GM21825 (cell line): ENCODE measurements at regions not wholly inside any gene's neighbourhood (a gene's known extent, or its start where the extent isn't known, plus 50 kb on each side); places are given as distances from the start of the nearest gene placed in this dataset.
"Not testable (repeated sequence)": the region's sequence is repeated elsewhere in the genome, so short reads cannot be mapped to it uniquely, and the experiment has no call there.

Experiments used
- ATAC-seq: cut with Tn5 transposase; IDR thresholded peaks from one replicate; pipeline ENCODE4 v1.9.1; 2021; ENCODE audit warnings: mild to moderate bottlenecking, moderate library complexity; ENCODE audit not compliant: unreplicated experiment

DNA sequence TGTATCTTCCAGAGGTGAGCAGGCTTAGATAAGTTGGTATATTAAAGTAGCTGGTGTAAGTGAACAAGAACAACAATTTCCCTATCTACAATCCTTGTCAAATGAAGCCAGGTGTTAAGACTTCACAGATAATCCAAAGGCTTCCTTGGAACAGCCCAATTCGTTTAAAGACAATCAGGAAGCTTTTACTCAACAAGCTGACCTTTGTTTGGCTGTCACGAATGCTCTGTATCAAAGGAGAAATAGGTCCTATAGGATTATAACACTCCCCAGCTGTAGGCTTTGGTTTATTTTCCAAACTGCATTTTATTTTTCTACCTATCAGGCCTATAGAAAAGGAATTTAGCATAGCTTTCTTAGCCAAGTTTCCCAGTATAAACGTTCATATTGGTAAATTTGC is 766.5 kb upstream of the GOT2 start:
- ATAC-seq: no peak

DNA sequence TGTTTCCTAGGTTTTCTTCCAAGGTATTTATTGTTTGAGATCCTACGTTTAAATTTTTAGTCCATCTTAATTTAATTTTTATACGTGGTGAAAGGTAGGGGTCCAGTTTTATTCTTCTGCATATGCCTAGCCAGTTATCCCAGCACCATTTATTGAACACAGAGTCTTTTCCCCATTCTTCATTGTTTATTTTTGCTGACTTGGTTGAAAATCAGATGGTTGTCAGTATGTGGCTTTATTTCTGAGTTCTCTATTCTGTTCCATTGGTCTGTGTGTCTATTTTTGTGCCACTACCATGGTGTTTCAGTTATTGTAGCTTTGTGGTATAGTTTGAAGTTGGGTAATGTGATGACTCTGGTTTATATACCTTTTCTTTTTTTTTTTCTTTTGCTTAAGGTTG is 753.0 kb upstream of the GOT2 start:
- no peak for ATAC-seq

DNA sequence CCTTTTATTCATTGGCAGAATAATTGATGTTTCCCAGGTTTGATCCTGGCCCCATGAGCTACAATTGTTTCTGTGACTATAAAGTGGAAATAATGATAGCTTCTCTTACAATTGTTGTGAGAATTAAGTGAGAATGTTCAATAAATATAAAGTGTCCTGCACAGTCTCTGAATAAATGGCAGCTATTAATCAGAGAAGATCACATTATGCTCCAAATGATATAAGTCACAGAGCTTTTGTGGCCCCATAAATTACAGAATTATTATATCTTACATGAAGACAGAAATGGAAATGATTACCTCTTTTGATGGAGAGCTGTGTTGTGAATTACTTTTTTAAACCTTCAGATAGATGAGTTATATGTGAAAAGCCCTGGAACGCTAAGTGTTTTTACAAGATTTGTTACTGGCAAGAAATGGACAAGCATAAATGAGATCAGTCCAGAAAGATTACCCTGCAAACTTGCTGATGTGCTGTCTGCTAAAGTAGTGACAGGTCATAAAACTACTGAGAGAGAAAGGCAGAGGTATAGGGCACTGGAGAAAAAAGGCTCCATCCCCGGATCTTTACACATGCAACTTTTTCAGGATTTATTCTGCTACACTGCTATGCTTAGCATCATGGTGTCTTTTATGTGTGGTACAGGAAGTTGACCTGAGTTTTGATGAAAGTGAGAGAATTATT is 750.9 kb upstream of the GOT2 start:
- ATAC-seq: no peak

DNA sequence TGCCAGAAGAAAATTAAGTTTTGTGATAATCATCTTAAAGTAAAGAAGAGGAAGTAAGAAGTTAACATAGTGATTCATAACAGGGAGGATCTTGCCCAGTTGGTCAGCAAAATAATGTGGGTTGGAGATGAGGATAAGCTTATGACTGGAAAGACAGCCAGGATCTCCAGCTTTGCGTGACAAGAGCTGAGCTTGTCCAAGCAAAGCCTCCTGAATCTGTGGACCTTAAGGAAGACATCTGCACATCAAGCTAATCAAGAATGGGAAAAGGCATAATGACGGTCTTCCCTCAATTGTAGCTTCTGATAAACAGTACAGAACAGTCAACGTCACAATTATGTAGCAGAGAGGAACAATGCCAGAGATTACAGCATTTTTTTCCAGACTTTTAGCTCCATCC is 744.7 kb upstream of the GOT2 start:
- no peak for ATAC-seq

DNA sequence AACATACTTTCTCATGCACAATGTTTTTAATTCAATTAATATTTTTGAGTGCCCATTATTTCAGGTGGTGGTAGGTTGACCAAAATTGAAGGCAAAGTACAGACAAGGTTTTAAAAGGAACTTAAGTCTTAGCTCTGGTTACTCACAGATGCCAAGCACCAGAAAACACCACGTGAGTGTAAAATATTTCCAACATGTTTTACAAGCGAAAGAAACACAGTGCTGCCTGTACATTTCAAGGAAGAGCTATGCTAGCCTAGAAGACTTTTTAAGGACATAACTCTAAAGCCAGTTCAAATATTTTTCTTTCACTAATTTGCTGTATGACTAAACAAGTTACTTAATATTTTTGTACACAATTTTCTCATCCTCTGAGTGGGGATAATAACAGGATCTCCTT is 736.4 kb upstream of the GOT2 start:
- ATAC-seq: no peak

DNA sequence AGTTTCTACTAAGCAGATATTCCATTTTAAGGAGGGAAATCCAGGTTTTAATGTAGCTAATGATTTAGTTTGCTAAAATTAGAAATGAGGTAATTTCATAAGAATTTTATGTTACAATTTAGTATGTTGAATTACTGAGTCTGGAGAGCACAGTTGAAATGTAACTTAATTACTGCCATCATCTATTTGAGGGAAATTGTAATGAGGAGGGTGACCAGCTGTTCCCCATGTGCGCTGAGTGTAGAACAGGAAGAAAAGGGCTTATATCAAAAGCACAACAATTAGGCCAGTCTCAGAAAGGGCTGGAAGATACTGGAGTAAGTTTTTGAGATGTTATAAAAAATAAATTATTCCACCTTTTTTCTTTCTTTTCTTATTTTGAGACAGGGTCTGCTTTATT is 735.1 kb upstream of the GOT2 start:
- ATAC-seq: no peak

DNA sequence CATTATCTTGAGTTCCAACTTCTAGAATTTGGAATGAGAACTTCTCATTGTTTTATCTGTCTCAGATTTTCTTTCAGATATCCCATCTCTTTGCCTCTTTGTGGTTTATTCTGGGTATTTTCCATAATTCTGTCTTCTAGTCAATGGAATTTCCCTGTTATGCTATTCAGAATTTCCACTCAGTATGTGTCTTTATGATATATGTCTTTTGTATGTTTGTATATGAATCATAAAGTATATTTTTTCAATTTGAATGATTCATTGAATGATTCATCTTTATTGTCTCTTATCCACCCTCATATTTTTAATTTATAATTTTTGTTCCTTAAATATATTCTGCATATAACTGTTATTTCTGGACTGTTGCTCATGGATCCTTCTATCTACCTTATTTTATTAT is 729.7 kb upstream of the GOT2 start:
- ATAC-seq: no peak

DNA sequence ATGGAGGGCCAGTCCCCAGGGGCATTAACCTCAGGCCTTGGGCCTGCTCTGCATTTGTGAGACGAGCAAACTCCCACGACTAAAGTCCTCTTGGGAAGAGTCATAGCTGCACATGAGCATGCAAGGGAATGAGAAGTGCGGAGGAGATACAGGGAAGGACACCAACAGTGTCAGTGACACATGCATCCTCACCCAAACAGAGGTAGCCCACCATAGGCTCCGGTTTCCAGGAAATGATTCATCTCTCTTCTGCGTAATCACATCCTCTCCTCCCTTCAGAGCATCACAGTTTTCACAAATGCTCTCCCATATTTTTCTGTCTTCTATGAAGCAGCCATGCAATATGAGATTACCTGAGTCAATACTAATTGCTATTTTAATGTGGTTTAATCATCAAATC is 725.7 kb upstream of the GOT2 start:
- no peak for ATAC-seq

DNA sequence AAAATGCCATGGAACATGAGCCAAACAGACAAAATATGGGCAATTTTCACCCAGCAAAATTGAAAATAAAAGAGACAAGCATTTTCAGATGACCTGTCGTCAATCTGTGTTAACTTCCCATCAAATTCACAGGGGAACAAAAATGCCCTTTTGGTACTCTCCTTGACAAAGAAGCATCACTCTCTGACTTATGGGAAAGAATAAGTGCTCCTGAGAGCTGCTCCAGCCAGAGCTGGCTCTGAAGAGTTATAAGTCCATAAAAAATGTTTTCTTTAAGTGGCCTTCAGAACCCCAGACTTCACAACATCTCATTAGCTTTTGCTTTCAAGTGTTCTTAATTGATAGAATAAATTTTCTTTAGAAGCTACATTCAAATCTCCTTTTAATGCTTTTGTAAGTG is 721.4 kb upstream of the GOT2 start:
- ATAC-seq: no peak

DNA sequence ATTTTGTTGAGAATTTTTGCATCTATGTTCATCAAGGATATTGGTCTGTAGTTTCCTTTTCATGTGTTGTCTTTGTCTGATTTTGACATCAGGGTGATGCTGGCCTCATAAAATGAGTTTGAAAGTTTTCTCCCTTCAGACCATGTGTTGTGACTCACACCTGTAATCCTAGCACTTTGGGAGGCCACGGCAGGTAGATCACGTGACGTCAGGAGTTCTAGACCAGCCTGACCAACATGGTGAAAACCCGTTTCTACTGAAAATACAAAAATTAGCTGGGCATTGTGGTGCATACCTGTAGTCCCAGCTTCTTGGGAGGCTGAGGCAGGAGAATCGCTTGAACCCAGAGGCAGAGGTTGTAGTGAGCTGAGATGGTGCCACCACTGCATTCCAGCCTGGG is 716.4 kb upstream of the GOT2 start:
- ATAC-seq: not testable (repeated sequence)

DNA sequence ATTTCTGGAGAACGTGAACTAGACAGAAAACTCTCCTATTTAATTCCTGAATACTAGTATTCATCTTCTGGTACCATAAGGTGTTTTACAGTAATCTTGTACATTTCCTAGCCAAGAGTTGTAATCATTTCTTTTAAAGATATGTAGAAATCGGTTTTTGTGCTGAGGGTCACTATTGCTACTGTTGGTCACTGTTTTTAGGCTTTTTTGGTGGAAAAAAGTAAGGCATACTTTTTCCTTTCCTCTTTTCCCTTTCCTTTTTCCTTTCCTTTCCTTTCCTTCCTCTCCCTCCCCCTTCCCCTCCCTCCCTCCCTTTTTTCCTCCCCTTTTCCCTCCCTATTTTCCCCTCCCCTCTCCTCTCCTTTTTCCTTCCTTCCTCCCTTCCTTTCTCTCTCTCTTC is 706.4 kb upstream of the GOT2 start:
- no peak for ATAC-seq

DNA sequence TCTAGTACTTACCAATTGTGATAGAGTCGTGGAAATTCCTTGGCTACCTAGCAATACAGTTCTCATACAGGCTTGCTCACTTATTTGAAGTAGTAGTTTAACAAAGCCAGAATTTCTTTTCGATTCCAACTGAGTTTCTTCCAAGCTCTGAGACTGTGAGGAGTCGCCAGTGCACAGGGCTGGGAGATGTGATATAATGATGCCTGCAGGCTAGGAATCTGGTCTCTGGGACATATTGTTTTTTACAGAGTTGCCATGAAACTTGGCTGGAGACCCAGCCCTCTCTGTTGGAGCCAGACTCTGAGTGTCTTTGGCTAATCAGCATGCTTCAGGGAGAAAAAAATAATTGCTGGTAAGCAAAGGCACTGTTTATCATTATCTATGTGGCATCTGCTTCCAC is 698.8 kb upstream of the GOT2 start:
- ATAC-seq: no peak

DNA sequence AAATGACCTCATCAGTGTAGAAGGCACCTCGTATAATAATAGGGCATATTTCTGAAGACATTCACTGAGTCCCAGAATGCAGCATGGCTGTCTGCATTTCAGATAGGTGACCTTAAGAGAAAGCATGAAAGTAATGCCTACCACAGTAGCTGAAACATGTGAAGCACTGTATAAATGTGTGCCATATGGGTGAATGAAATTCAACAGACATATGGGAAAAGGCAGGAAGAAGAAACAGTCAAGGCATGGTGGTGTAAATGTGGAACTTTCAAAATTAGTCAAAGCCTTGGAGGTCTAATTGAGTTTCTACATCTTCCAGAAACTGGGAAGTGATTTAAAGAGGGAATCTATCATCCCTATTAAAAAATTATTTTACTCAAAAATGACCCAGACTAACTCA is 698.2 kb upstream of the GOT2 start:
- ATAC-seq: no peak

DNA sequence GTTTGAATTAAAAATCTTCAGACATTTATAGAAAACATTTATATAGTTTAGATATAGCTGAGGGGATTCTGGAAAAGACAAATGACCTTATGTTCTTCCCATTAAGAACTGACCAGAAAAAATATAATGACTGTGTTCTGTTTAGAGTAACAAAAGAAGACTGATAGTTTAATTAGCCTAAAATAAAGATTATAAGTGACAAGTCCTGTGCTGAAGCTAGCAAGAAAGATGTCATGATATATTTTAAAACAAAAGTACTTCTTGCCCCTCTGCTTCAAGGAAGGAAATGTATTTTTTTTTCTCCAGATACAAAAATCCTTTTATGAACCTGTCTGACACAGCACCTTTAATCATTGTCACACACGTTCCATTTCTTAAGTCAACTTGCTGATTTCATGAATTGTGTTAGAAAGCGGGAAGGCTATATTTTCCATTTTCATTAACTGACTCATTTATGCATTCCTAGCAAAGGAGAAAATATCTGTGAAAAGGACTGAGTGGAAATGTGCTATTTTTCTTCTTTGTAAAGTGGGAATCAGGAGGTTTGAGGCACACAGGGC is 690.7 kb upstream of the GOT2 start:
- no peak for ATAC-seq

DNA sequence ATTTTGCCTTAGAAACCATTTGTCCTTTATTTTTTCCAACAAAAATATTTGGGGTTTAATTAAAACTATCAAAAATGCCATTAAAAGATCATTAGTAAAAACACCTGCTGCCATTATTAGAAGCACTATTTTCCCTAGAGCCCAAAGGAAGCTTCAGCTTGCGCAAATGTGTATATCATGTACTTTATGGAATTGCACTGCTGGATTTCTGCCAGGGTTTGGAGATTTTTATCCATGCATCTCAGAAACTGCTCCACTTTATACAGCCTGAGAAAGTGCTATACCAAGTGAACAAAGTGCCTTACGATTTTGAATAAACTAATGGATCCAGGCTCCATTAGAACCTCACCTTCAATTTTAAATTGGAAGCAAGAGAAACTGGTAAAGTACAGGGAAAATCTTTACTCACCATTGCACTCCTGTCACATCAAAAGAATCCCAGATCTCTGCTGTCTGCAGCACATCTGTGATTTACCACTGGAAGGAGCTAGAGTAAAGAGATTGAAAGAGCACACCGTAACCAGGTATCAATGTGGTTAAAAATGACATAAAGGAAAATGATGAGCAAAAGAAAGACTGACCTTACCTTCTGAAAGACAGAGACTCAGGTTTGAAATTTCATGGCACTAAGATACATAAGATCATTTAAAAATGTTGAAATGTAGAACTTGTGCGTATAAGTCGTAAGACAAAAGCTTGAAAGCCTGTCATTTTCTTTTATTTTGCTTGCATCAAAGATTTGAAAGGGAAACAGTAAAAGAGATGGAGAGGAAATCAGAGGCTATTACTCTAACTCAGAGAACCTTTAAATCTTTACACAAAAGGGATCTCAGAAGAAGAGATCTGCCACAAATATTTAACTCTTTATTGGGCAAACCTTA is 678.1 kb upstream of the GOT2 start:
- no peak for ATAC-seq

DNA sequence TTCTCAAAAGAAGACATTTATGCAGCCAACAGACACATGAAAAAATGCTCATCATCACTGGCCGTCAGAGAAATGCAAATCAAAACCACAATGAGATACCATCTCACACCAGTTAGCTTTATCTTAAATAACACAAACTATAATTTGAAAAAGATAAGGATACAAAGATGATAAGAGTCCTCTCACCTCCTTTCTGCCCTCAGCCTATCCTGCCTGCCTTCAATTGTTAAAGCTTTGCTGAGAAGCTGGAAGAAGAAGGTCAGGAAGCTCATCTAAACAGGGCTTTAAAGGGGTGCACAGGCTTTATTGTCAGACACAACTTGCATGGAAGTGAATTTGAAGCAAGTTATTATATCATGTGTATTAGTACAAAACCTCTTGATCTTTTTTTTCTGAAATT is 676.3 kb upstream of the GOT2 start:
- ATAC-seq: no peak

DNA sequence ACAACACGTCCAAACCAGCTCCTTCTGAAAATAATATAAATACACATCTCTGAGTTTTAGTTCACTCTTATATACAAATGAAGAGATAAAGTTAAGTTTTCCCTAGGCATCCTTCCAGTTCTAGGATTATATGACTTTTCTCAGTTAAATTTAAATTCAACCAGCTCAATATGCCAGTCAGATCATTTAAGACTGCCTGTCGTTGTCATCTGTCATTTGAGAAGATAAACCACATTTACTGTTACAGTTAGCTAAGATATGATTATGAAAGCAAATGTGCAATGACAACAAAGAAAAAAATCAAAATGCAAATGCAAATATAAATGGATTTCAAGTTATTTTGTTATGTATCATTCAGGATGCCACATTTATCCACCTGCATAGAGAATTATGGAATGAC is 671.7 kb upstream of the GOT2 start:
- no peak for ATAC-seq

DNA sequence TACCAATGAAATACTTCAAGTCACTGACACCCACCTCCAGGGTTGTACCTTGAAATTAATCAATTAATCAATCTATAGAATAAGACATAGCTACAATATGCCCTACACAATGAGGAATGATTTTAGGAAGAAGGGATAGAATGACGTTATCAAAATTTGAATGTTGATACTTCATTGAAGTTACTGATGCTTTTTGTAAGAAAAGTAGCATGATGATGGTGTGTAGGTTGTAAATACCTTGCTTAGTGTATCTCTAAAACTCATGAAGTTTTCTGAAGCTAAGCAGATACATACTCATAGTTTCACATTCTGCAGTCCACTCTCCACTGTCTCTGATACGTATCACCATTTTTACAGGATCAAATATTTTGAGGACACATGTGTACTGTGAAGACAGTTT is 670.4 kb upstream of the GOT2 start:
- no peak for ATAC-seq

DNA sequence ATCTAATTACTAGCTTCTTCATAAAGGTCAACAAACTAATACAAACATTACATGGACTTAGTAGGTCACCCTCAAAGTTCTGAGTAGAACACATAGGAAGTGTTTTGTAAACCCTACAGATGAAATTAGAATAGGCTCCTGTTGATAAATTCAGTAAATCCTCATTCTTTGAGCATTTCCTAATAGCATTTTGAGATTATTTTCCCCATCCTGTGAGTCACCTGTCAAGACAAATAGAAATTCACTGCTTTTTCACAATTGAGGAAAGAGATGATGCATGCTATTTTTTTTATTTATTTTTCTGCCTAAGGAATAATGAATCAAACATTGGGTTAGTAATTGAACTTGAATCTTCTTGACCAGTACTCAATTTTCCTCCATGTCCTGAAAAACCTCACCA is 666.7 kb upstream of the GOT2 start:
- ATAC-seq: no peak

DNA sequence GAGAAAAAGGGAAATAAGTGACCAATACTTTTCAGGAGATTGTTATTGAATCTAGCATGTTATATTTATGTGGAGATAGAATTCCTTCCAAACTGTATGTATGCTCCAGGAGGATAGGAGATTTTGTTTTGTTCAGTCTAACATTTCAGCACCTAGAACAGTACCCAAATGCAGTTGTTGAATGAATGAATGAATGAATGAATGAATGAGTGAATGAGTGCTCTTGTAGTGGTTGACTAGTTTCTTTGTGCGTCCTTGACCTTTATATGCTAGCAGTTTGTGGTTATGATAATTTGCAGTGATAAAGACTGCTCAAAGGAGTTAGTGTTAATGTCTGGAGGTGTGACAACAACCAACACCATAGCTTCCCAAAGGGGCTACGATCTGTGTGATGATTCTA is 663.5 kb upstream of the GOT2 start:
- no peak for ATAC-seq

DNA sequence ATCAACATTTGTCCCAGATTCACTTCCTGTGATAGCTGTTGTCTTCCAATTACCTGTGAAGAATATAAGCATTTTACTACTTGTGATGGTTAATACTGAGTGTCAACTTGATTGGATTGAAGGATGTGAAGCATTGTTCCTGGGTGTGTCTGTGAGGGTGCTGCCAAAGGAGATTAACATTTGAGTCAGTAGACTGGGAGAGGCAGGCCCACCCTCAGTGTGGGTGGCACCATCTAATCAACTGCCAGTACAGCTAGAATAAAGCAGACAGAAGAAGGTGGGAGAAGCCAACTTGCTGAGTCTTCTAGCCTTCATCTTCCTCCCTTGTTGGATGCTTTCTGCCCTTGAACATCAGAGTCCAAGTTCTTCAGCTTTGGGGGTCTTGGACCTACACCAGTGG is 660.4 kb upstream of the GOT2 start:
- ATAC-seq: no peak

DNA sequence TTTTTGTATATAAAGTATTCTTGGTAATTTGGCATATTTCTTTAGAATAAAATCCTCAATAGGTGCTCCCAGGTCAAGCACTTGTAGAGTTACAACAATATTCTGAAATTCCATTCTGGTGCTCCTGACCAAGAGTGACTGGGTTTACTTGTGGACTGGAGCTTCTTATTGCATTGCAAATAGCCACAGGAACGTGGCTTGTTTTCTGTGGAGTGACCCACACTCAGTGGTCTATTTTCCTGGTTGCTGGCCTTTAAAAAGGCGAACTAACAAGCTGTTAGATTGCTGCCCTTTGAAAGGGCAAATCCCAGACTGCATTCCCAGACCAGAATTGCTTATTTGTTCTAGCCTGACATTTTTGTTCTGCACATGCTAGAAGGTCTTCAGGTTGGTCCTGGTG is 658.8 kb upstream of the GOT2 start:
- ATAC-seq: no peak
